ENCODE measurements at regions not wholly inside any gene's neighbourhood (a gene's known extent, or its start where the extent isn't known, plus 50 kb on each side); places are given as distances from the start of the nearest gene placed in this dataset.
"Not testable (repeated sequence)": the region's sequence is repeated elsewhere in the genome, so short reads cannot be mapped to it uniquely, and the experiment has no call there.

GRCh38 chr2:192687015-192687414, 492.3 kb upstream of the TMEFF2 start:
- DNase-seq, result no peak

GRCh38 chr2:192682511-192682910, 487.8 kb upstream of the TMEFF2 start:
- not testable (repeated sequence) for DNase-seq

- DNase-seq, result no peak
These were observed 480.9 kb upstream of the TMEFF2 start for GRCh38 chr2:192675681-192676080.

- DNase-seq, result no peak
These were observed 474.9 kb upstream of the TMEFF2 start for GRCh38 chr2:192669505-192670091.

GRCh38 chr2:192660555-192660954, 465.8 kb upstream of the TMEFF2 start:
- not testable (repeated sequence) for DNase-seq

GRCh38 chr2:192657362-192657761, 462.6 kb upstream of the TMEFF2 start:
- no peak for DNase-seq

- no peak for DNase-seq
These were observed 461.2 kb upstream of the TMEFF2 start for GRCh38 chr2:192655916-192656315.

- no peak for DNase-seq
These were observed 451.3 kb upstream of the TMEFF2 start for GRCh38 chr2:192645811-192646598.

- DNase-seq, result no peak
These were observed 439.8 kb upstream of the TMEFF2 start for GRCh38 chr2:192634557-192634956.

GRCh38 chr2:192628017-192628416, 433.3 kb upstream of the TMEFF2 start:
- DNase-seq, result no peak

- DNase-seq, result no peak
These were observed 420.4 kb upstream of the TMEFF2 start for GRCh38 chr2:192615105-192615504.

- DNase-seq, result no peak
These were observed 409.6 kb upstream of the TMEFF2 start for GRCh38 chr2:192604295-192604694.

- DNase-seq, result not testable (repeated sequence)
These were observed 403.9 kb upstream of the TMEFF2 start for GRCh38 chr2:192598649-192599048.

- no peak for DNase-seq
These were observed 398.8 kb upstream of the TMEFF2 start for GRCh38 chr2:192593561-192593960.

GRCh38 chr2:192591617-192592016, 396.9 kb upstream of the TMEFF2 start:
- no peak for DNase-seq

GRCh38 chr2:192585418-192585817, 390.7 kb upstream of the TMEFF2 start:
- no peak for DNase-seq

- DNase-seq, result no peak
These were observed 390.2 kb upstream of the TMEFF2 start for GRCh38 chr2:192584976-192585375.

GRCh38 chr2:192579965-192580700, 385.4 kb upstream of the TMEFF2 start:
- DNase-seq, result no peak

- no peak for DNase-seq
These were observed 384.0 kb upstream of the TMEFF2 start for GRCh38 chr2:192578780-192579179.

- DNase-seq, result no peak
These were observed 383.0 kb upstream of the TMEFF2 start for GRCh38 chr2:192577706-192578105.

- DNase-seq, result no peak
These were observed 379.8 kb upstream of the TMEFF2 start for GRCh38 chr2:192574552-192574951.

GRCh38 chr2:192571636-192572035, 376.9 kb upstream of the TMEFF2 start:
- no peak for DNase-seq

- DNase-seq, result no peak
These were observed 376.1 kb upstream of the TMEFF2 start for GRCh38 chr2:192570788-192571187.

- no peak for DNase-seq
These were observed 372.1 kb upstream of the TMEFF2 start for GRCh38 chr2:192566863-192567262.

All from Kasumi-1 (cell line).